ENCODE measurements at regions not wholly inside any gene's neighbourhood (a gene's known extent, or its start where the extent isn't known, plus 50 kb on each side); places are given as distances from the start of the nearest gene placed in this dataset.

- no peaks in the 10 kb centered on the region for H3K36me3 Mint-ChIP-seq (ENCODE audit: low read depth)
- no peak overlapping the region for H3K4me3 Mint-ChIP-seq
- peaks cover 10% of the 10 kb centered on the region for H3K9me3 Mint-ChIP-seq
- H3K27me3 Mint-ChIP-seq = no peaks in the 10 kb centered on the region
- DNase-seq = no peak
- H3K4me1 Mint-ChIP-seq (ENCODE audit: low read depth) = no peaks in the 10 kb centered on the region
- H3K27ac Mint-ChIP-seq = no peak overlapping the region
Measured at GRCh38 chr6:22621701-22622100, 52.3 kb downstream of the HDGFL1 start.

- H3K36me3 Mint-ChIP-seq (ENCODE audit: low read depth) = no peaks in the 10 kb centered on the region
- H3K27ac Mint-ChIP-seq = no peak overlapping the region
- H3K4me3 Mint-ChIP-seq = no peak overlapping the region
- H3K4me1 Mint-ChIP-seq (ENCODE audit: low read depth) = no peaks in the 10 kb centered on the region
- H3K27me3 Mint-ChIP-seq = no peaks in the 10 kb centered on the region
- no peak for DNase-seq
- H3K9me3 Mint-ChIP-seq = peaks cover 14% of the 10 kb centered on the region
Measured at GRCh38 chr6:22622351-22622750, 53.0 kb downstream of the HDGFL1 start.

- Mint-ChIP-seq H3K4me1 (ENCODE audit: low read depth) (no peaks in the 10 kb centered on the region), H3K9me3 (peaks cover 16% of the 10 kb centered on the region), H3K27ac (no peak overlapping the region), H3K4me3 (no peak overlapping the region), H3K27me3 (no peaks in the 10 kb centered on the region), H3K36me3 (ENCODE audit: low read depth) (no peaks in the 10 kb centered on the region)
- DNase-seq = no peak
Measured at GRCh38 chr6:22622813-22623212, 53.4 kb downstream of the HDGFL1 start.

GRCh38 chr6:22627644-22628043 lies 58.3 kb downstream of the HDGFL1 start:
- Mint-ChIP-seq H3K9me3 (peaks cover 16% of the 10 kb centered on the region), H3K4me3 (no peak overlapping the region), H3K36me3 (ENCODE audit: low read depth) (no peaks in the 10 kb centered on the region), H3K27me3 (no peaks in the 10 kb centered on the region), H3K27ac (no peak overlapping the region), H3K4me1 (ENCODE audit: low read depth) (no peaks in the 10 kb centered on the region)
- no peak for DNase-seq

GRCh38 chr6:22631091-22631490 lies 61.7 kb downstream of the HDGFL1 start:
- DNase-seq = no peak
- H3K4me1 Mint-ChIP-seq (ENCODE audit: low read depth) = no peaks in the 10 kb centered on the region

GRCh38 chr6:22632581-22633145 lies 63.3 kb downstream of the HDGFL1 start:
- no peaks in the 10 kb centered on the region for H3K27me3 Mint-ChIP-seq
- H3K27ac Mint-ChIP-seq = no peak overlapping the region
- peaks cover 8% of the 10 kb centered on the region for H3K9me3 Mint-ChIP-seq
- no peak for DNase-seq
- no peaks in the 10 kb centered on the region for H3K4me1 Mint-ChIP-seq (ENCODE audit: low read depth)
- H3K4me3 Mint-ChIP-seq = no peak overlapping the region
- no peaks in the 10 kb centered on the region for H3K36me3 Mint-ChIP-seq (ENCODE audit: low read depth)

More at GRCh38 chr6:22631091-22631490, 61.7 kb downstream of the HDGFL1 start:
- Mint-ChIP-seq H3K27me3 (no peaks in the 10 kb centered on the region), H3K36me3 (ENCODE audit: low read depth) (no peaks in the 10 kb centered on the region), H3K9me3 (peaks cover 16% of the 10 kb centered on the region), H3K27ac (no peak overlapping the region), H3K4me3 (no peak overlapping the region)

GRCh38 chr6:22636452-22636851 lies 67.1 kb downstream of the HDGFL1 start:
- H3K27me3 Mint-ChIP-seq = no peaks in the 10 kb centered on the region

GRCh38 chr6:22637782-22638181 lies 68.4 kb downstream of the HDGFL1 start:
- Mint-ChIP-seq H3K27me3 (no peaks in the 10 kb centered on the region), H3K27ac (no peak overlapping the region), H3K4me1 (ENCODE audit: low read depth) (no peaks in the 10 kb centered on the region), H3K4me3 (no peak overlapping the region), H3K9me3 (no peaks in the 10 kb centered on the region), H3K36me3 (ENCODE audit: low read depth) (no peaks in the 10 kb centered on the region)
- no peak for DNase-seq

More at GRCh38 chr6:22636452-22636851, 67.1 kb downstream of the HDGFL1 start:
- no peak for DNase-seq
- Mint-ChIP-seq H3K4me3 (no peak overlapping the region), H3K9me3 (peaks cover 2% of the 10 kb centered on the region), H3K36me3 (ENCODE audit: low read depth) (no peaks in the 10 kb centered on the region), H3K27ac (no peak overlapping the region), H3K4me1 (ENCODE audit: low read depth) (no peaks in the 10 kb centered on the region)

- Mint-ChIP-seq H3K4me3 (no peak overlapping the region), H3K9me3 (peaks cover 2% of the 10 kb centered on the region), H3K4me1 (ENCODE audit: low read depth) (no peaks in the 10 kb centered on the region), H3K27me3 (no peaks in the 10 kb centered on the region), H3K27ac (no peak overlapping the region), H3K36me3 (ENCODE audit: low read depth) (no peaks in the 10 kb centered on the region)
- DNase-seq = no peak
Measured at GRCh38 chr6:22638320-22638719, 69.0 kb downstream of the HDGFL1 start.

- H3K36me3 Mint-ChIP-seq (ENCODE audit: low read depth) = no peaks in the 10 kb centered on the region
- no peak overlapping the region for H3K27ac Mint-ChIP-seq
- no peaks in the 10 kb centered on the region for H3K4me1 Mint-ChIP-seq (ENCODE audit: low read depth)
- DNase-seq = no peak
- peaks cover 2% of the 10 kb centered on the region for H3K9me3 Mint-ChIP-seq
- no peak overlapping the region for H3K4me3 Mint-ChIP-seq
- H3K27me3 Mint-ChIP-seq = no peaks in the 10 kb centered on the region
Measured at GRCh38 chr6:22642254-22642653, 72.9 kb downstream of the HDGFL1 start.

GRCh38 chr6:22643780-22644179 lies 74.4 kb downstream of the HDGFL1 start:
- Mint-ChIP-seq H3K4me1 (ENCODE audit: low read depth) (no peaks in the 10 kb centered on the region), H3K9me3 (peaks cover 2% of the 10 kb centered on the region), H3K36me3 (ENCODE audit: low read depth) (no peaks in the 10 kb centered on the region), H3K27me3 (no peaks in the 10 kb centered on the region), H3K4me3 (no peak overlapping the region), H3K27ac (no peak overlapping the region)
- no peak for DNase-seq

- DNase-seq = no peak
- H3K36me3 Mint-ChIP-seq (ENCODE audit: low read depth) = no peaks in the 10 kb centered on the region
Measured at GRCh38 chr6:22647719-22648118, 78.4 kb downstream of the HDGFL1 start.

GRCh38 chr6:22651731-22652130 lies 82.4 kb downstream of the HDGFL1 start:
- Mint-ChIP-seq H3K27ac (no peak overlapping the region), H3K4me3 (no peak overlapping the region), H3K27me3 (no peaks in the 10 kb centered on the region), H3K4me1 (ENCODE audit: low read depth) (no peaks in the 10 kb centered on the region), H3K9me3 (no peaks in the 10 kb centered on the region), H3K36me3 (ENCODE audit: low read depth) (no peaks in the 10 kb centered on the region)
- DNase-seq = no peak

More at GRCh38 chr6:22647719-22648118, 78.4 kb downstream of the HDGFL1 start:
- no peak overlapping the region for H3K4me3 Mint-ChIP-seq
- no peaks in the 10 kb centered on the region for H3K27me3 Mint-ChIP-seq
- no peak overlapping the region for H3K27ac Mint-ChIP-seq
- no peaks in the 10 kb centered on the region for H3K4me1 Mint-ChIP-seq (ENCODE audit: low read depth)
- peaks cover 2% of the 10 kb centered on the region for H3K9me3 Mint-ChIP-seq

GRCh38 chr6:22653980-22654610 lies 84.7 kb downstream of the HDGFL1 start:
- H3K27me3 Mint-ChIP-seq = no peaks in the 10 kb centered on the region
- no peak for DNase-seq
- H3K27ac Mint-ChIP-seq = no peak overlapping the region
- H3K4me1 Mint-ChIP-seq (ENCODE audit: low read depth) = no peaks in the 10 kb centered on the region
- H3K36me3 Mint-ChIP-seq (ENCODE audit: low read depth) = no peaks in the 10 kb centered on the region
- no peaks in the 10 kb centered on the region for H3K9me3 Mint-ChIP-seq
- no peak overlapping the region for H3K4me3 Mint-ChIP-seq

GRCh38 chr6:22656706-22657351 lies 87.5 kb downstream of the HDGFL1 start:
- Mint-ChIP-seq H3K4me1 (ENCODE audit: low read depth) (no peaks in the 10 kb centered on the region), H3K27me3 (no peaks in the 10 kb centered on the region), H3K9me3 (no peaks in the 10 kb centered on the region), H3K4me3 (no peak overlapping the region), H3K36me3 (ENCODE audit: low read depth) (no peaks in the 10 kb centered on the region), H3K27ac (no peak overlapping the region)
- no peak for DNase-seq
